NT2/D1 (cell line): ENCODE measurements at regions not wholly inside any gene's neighbourhood (a gene's known extent, or its start where the extent isn't known, plus 50 kb on each side); places are given as distances from the start of the nearest gene placed in this dataset.

Source experiments
- YY1 ChIP-seq: IDR thresholded peaks from 2 replicates; pipeline ENCODE4 v1.6.1; 2011; ENCODE audit not compliant: insufficient read length, insufficient read depth
- ZNF274 ChIP-seq: IDR thresholded peaks from 2 replicates; pipeline ENCODE4 v1.6.1; 2011; ENCODE audit warnings: mild to moderate bottlenecking, low read depth, low read length

DNA sequence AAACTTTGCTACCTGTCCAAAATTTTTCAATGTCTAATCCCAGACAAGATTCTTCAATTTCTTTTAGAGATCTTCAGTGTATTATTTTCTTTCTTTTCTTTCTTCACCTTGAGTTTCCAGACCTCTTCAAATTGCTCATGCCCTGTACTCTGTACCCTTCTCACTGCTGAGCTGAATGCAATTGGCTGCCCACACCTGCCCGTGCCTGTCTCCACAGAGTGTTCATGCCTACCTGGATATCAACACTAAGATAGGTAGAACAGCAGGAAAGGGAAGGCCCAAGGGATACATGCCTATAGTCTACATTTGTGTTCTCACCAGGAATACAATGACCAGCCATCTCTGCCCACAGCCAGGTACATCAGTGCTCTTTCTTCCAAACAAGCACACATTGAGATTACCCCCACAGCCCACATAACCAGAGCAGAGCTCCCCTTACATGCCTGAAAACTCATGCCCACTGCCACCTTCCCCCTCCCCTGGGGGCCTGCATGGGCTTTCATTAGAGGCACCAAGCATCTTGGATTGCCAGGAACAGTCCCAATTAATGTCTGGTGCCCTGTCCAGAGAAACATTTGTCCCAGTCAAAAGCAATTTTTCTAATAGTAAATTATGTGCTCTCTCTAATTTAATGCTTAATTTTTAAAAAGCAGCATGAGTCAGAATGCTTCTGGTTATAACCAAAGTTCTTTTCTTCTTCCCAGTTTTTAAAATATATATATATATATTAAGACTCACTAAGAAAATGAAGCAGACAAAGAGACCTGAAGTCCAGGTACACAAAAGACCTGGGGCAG is 134.9 kb upstream of the SLC14A2 start:
- TF ChIP-seq YY1: no peak
- TF ChIP-seq ZNF274: no peak
